Gastrocnemius medialis (tissue), 4 donors: ENCODE measurements at regions not wholly inside any gene's neighbourhood (a gene's known extent, or its start where the extent isn't known, plus 50 kb on each side); places are given as distances from the start of the nearest gene placed in this dataset.

Experiments
- CTCF ChIP-seq, 5 experiments: fragments of 450-650 bp in 3 of 5; fragments of 200-600 bp in 2 of 5; sonication (generic) in 2 of 5; IDR thresholded peaks in 4 of 5; conservative IDR thresholded peaks in 1 of 5; 1 replicate in 4 of 5; 2 replicates in 1 of 5; pipeline ENCODE4 v1.5.1; 2016 to 2019; ENCODE audit warnings: antibody characterized with exemption in 5 of 5, mild to moderate bottlenecking in 3 of 5, moderate library complexity in 3 of 5
- POLR2A ChIP-seq, 2 donors: fragments of 450-650 bp; IDR thresholded peaks; one replicate each; pipeline ENCODE4 v1.6.1; 2017; ENCODE audit warnings: antibody characterized with exemption in 2 of 2, mild to moderate bottlenecking in 2 of 2, moderate library complexity in 2 of 2

GRCh38 chr2:58293056-58293455 lies 51.9 kb upstream of the FANCL start:
- no peak for TF ChIP-seq CTCF (IDR thresholded peaks at IDR 0.05 in 4 of 5, conservative IDR thresholded peaks at IDR 0.05 in 1 of 5)
- TF ChIP-seq POLR2A (IDR thresholded peaks at IDR 0.05) = no peak
